Right renal cortex interstitium (tissue), 3 donors: ENCODE measurements at regions not wholly inside any gene's neighbourhood (a gene's known extent, or its start where the extent isn't known, plus 50 kb on each side); places are given as distances from the start of the nearest gene placed in this dataset.
A peak's percentile ranks its signal among the peaks of the same experiment; 100 is the strongest.
"Not testable (repeated sequence)": the region's sequence is repeated elsewhere in the genome, so short reads cannot be mapped to it uniquely, and the experiment has no call there.

ENCODE experiments used
- DNase-seq, 3 donors: peaks; one replicate each; pipeline ENCODE4 v3.0.0-alpha.2; 2013; ENCODE audit warnings: low read depth in 3 of 3, low spot score in 2 of 3

DNA sequence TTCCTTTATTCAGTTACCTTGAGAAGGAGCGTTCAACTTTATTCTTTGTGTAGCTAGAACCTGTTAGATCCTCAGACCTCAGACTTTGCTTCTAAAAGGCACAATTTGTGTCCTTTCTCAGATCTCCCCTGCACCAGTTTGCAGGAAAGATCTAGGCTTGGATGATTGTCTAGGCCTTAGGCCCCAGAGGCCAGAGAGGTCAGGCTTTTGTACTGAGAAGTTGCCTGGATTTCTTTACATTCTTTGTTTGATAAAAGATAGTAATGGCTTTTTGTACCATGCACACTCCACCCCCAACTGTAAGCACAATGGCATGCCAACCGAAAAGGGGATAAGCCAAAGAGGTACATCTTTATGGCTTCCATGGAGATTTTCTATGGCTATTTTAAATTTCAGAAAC, 719.6 kb upstream of the NR2F2 start:
- no peak for DNase-seq

- no peak for DNase-seq
These were observed 715.1 kb upstream of the NR2F2 start for GRCh38 chr15:95615436-95615835.

GRCh38 chr15:95616306-95616705, 714.2 kb upstream of the NR2F2 start:
- no peak for DNase-seq

DNA sequence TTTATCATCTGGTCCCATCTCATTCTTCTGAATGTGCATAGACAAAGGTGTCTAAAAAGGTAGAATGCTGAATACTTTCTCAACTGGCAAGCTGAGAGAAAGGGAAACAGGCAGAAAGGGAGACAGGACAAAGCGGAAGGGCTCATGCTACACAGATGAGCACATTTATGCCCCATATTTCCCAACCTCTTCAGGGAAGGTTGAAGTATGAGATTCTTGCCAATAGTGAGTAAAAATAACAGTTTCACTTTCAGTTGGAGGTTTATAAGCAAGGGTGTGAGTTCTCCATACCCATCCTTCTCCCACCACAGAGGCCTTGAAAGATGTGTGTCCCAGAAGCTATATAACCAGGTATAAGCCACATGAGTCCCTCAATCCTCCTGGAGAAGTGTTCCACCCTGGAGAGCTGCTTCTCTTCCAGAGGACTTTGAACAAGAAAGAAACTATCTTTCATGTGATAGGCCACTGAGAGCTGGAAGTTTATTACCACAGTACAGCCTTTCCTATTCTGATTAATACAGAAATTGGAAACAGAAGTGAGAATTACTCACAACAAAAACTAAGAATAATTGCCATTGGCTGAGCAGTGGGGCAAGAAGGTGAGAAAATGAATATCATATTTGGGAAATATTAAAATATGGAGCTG, 709.4 kb upstream of the NR2F2 start:
- no peak for DNase-seq

DNA sequence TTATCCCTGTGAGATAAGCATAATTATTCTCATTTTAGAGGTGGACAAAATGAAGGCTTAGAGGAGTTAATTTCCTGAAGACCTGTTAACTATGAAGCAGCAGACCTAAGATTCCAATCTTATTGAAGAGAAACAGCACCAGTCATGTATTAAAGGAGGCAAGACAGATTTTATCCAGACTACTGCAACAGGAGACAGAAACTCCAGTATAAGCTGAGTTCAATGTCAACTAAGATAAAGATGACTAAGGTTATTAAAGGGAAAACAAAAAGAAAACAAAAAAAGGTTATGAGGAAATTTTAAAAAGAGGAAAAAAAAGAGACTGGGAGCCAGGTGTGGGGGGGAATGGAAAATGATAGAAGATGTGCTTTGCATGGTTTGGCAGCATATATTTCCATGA, 707.7 kb upstream of the NR2F2 start:
- no peak for DNase-seq

DNA sequence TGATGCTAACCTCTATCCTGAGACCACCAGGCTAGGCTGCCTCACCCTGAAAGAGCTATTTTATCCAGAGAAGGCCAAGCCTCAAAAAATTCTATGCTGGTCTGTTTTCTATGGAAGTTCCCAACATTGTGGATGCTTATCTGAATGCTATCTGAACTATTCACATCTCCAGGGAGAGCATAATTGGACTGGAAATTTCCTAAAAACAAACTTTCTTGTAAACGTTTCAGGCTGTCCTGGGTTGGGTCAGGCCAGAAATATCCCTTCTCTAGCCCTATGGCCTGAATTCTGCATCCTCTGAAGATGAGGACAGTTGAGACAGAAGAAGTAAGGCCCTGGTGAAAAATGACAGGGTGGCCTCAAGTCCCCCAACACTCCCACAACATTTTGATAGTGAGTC, 706.4 kb upstream of the NR2F2 start:
- DNase-seq = no peak

DNA sequence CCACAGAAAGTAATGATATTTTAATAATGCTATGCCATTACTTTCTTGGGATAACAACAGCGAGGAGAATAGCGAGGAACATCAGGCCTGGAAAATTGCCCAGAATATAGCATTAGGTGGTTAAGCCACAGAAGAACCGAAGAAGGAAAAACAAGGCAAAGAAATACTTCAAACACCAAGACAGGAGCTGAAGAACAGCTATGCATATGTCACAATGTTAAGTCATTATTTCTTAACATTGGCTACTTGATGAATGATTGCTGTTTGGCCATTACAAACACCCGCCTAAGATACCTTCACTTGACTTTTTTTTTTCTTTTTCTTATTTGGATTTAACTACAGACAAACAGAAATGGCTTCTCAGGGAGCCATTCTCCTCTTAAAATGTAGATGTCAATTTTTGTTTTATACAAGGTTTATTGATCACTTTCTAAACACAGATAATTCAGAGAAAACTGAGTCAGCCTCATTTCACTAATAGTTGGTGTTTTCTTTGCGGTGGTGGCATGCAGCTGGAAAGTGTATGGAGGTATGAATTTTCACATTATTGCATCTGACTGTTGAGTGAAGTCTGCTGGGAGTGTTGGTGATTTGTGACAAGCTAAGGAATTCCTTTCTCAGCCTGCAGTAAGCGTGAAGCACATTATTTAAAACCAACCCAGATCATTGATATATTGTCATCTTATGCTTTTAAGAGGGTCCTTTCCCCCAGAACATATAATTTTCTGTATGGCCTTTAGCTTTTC, 705.7 kb upstream of the NR2F2 start:
- no peak for DNase-seq

DNA sequence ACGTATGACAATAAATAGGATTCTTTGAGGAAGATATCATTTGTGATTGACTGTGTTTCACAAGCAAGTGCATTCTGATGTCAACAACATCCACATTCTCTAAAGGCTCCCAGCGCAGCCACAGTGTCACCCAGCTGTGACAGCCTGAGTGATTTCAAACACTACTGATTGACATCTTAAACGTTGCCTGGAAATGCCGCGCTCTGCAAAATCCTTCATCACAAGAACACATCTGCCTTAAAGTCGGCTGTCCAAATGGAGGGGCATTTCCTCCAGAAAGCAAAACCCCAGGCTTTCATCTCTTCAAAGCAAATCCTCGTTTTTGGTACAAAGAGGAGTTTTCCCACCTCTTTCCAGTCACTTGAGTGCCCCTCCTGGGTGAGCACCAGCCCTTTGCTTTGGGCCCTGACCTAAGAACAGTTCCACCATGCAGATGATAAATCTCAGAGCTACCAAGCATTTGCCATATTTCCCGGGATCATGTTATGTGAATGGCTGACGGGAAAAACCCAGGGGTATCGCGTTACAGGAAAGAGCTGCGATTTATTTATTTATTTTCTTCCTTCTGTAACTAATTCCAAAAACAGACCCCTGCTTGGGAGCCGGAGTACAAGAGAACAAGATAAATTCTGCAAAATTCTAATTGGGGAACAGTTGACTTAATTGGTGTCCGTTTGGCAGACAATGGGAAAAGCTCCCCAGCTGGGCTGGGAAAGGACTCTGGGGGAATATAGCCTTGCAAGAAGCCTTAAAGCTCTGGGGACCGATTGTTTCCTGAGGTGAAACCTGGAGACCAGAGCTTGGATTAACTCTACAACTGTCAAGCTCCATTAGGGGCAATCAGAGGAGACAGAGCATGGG, 703.8 kb upstream of the NR2F2 start:
- peak in 1 of 3 donors; percentile 76 for DNase-seq

GRCh38 chr15:95629503-95630168, 700.9 kb upstream of the NR2F2 start:
- no peak for DNase-seq

DNA sequence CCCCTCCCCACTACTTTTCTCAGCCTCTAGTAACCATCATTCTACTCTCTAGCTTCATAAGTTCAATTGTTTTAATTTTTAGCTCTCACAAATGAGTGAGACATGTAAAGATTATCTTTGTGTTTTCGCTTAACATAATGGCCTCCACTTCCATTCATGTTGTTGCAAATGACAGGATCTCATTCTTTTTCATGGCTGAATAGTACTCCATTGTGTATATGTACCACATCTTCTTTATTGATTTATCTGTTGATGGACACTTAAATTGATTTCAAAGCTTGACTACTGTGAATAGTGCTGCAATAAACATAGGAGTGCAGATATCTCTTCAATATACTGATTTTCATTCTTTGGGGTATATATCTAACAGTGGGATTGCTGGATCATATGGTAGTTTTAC, 699.8 kb upstream of the NR2F2 start:
- no peak for DNase-seq

DNA sequence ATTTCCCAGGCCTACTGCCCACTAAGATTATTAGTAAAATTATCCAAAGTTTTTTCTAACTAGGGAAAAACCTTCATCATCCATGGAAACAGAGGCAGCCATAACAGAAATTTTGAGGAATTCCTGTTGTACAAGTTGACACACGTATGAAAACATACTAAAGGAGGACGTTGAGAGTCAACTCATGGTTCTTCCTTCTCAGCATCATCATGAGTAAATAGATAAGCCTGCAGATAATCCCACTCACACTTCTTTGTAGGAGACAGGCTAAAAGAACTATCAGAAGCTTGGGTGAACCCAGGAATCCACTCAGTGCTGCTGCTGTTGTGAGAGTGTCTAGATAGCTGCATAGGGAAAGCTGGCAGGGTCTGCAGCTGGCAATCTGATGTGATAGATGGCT, 694.8 kb upstream of the NR2F2 start:
- DNase-seq = no peak

DNA sequence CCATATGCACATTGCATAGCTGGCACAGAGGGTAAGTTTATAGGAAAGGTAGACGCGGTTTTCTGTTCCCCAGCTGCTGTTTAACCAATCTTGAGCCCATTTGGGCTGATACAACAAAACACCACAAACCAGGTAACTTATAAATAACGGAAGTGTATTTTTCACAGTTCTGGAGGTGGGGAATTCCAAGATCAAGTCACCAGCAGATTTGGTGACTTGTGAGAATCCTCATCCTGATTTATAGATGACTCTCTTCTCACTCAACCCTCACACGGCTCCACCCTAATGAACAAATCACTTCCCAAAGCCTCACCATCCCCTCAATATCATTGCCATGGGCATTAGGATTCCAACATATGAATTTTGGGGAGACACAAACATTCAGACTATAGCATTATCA, 694.4 kb upstream of the NR2F2 start:
- DNase-seq = no peak

- not testable (repeated sequence) for DNase-seq
These were observed 693.3 kb upstream of the NR2F2 start for GRCh38 chr15:95637234-95637633.

- DNase-seq = no peak
These were observed 691.3 kb upstream of the NR2F2 start for GRCh38 chr15:95639208-95639607.

GRCh38 chr15:95644100-95644875, 686.2 kb upstream of the NR2F2 start:
- no peak for DNase-seq

DNA sequence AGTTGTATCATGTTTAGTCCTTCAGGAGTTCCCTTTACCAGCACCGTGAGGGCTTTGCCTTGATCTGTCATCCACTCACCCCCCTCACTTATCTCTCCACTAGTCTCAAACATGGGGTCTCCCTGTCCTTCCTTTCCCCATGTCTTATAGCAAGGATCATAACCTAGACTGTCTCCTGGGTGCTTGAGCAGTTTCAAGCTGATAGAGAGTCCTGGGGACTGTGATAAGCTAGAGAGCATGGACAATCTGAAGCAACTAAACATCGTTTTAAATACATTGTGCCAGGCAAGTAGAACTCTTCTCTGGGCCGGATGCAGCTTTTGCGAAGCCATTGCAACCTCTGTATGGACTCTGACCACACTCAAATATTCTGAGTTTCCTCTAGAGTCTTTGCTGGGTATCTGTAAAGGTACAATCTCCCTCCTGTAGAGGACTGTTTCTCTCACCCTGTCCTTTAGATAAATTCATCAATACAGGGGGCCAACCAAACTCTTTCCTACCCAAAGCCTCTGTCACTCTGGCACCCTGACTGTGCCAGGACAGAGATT, 684.6 kb upstream of the NR2F2 start:
- no peak for DNase-seq

DNA sequence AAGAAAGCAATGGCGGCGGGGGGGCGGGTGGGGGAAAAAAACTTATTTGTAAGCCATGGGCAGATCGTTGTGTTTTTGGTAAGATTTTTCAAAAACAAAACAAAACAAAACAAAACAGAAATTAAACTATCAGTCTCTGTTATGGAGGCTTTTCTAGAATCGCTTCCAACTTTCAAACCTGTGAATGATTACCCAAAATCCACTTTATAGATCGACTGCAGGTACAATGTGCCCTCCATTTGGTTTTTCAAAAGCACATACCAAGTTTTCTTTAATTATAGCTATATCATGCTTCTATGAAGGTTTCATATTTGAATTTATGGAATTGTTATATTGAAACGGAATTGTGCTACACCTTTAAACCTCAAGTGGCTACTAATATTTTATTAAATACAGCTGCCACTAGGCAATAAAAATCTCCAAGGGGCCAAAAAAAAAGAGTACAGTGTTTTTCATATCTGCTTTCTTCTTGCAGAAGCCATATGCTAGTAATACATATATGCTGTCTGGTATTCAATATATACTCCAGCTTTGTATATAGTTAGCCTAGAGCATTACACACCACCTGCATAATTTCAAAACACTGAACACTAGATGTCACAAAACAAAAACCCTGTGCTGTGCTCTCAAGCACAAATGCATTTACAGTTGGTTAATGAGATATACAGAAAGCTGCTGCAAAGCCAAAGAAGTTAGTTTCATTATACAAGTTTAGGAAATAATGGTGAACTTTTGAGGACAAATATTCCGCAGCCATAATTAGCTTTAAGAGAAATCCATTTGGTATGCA, 683.8 kb upstream of the NR2F2 start:
- no peak for DNase-seq

- no peak for DNase-seq
These were observed 682.8 kb upstream of the NR2F2 start for GRCh38 chr15:95647531-95648277.
